ENCODE measurements at regions not wholly inside any gene's neighbourhood (a gene's known extent, or its start where the extent isn't known, plus 50 kb on each side); places are given as distances from the start of the nearest gene placed in this dataset.

GRCh38 chr13:50450279-50450678 lies 393.2 kb downstream of the DLEU7 start:
- Histone ChIP-seq H3K4me3 (no peak overlapping the region), H3K36me3 (no peaks in the 10 kb centered on the region), H3K4me1 (replicated peaks) (no peaks in the 10 kb centered on the region), H3K9me3 (no peaks in the 10 kb centered on the region), H3K27me3 (replicated peaks; ENCODE audit: insufficient read depth) (no peaks in the 10 kb centered on the region), H3K27ac (no peak overlapping the region)
- 86% methylated on average over 2 of the region's 2 CpGs for WGBS
- no peak for DNase-seq (ENCODE audit: low spot score)
- TF ChIP-seq POLR2AphosphoS5 (IDR thresholded peaks at IDR 0.05) (no peak), CTCF (IDR thresholded peaks at IDR 0.05) (no peak), POLR2A (IDR thresholded peaks at IDR 0.05) (no peak)
- intact Hi-C loops (cut with DNase I), result no loop called here

GRCh38 chr13:50451609-50452008 lies 391.9 kb downstream of the DLEU7 start:
- 100% methylated on average over 3 of the region's 3 CpGs for WGBS
- TF ChIP-seq POLR2AphosphoS5 (IDR thresholded peaks at IDR 0.05) (no peak), CTCF (IDR thresholded peaks at IDR 0.05) (no peak), POLR2A (IDR thresholded peaks at IDR 0.05) (no peak)
- intact Hi-C loops (cut with DNase I), result no loop called here
- no peak for DNase-seq (ENCODE audit: low spot score)
- no peaks in the 10 kb centered on the region for H3K27me3 ChIP-seq (replicated peaks; ENCODE audit: insufficient read depth)
- H3K4me1 ChIP-seq (replicated peaks), result no peaks in the 10 kb centered on the region
- H3K27ac ChIP-seq, result no peak overlapping the region
- H3K9me3 ChIP-seq, result no peaks in the 10 kb centered on the region
- H3K36me3 ChIP-seq, result no peaks in the 10 kb centered on the region
- H3K4me3 ChIP-seq, result no peak overlapping the region

GRCh38 chr13:50452028-50452427 lies 391.5 kb downstream of the DLEU7 start:
- WGBS, result 71% methylated on average over 1 of the region's 1 CpG
- H3K27ac ChIP-seq, result no peak overlapping the region
- no peak for DNase-seq (ENCODE audit: low spot score)
- H3K9me3 ChIP-seq, result no peaks in the 10 kb centered on the region
- H3K27me3 ChIP-seq (replicated peaks; ENCODE audit: insufficient read depth), result no peaks in the 10 kb centered on the region
- H3K4me1 ChIP-seq (replicated peaks), result no peaks in the 10 kb centered on the region
- TF ChIP-seq POLR2A (IDR thresholded peaks at IDR 0.05) (no peak), CTCF (IDR thresholded peaks at IDR 0.05) (no peak), POLR2AphosphoS5 (IDR thresholded peaks at IDR 0.05) (no peak)
- intact Hi-C loops (cut with DNase I), result no loop called here
- H3K36me3 ChIP-seq, result no peaks in the 10 kb centered on the region
- no peak overlapping the region for H3K4me3 ChIP-seq

GRCh38 chr13:50452756-50453155 lies 390.7 kb downstream of the DLEU7 start:
- Histone ChIP-seq H3K27ac (no peak overlapping the region), H3K9me3 (no peaks in the 10 kb centered on the region), H3K27me3 (replicated peaks; ENCODE audit: insufficient read depth) (no peaks in the 10 kb centered on the region), H3K4me3 (no peak overlapping the region), H3K36me3 (no peaks in the 10 kb centered on the region), H3K4me1 (replicated peaks) (no peaks in the 10 kb centered on the region)
- no peak for DNase-seq (ENCODE audit: low spot score)
- TF ChIP-seq POLR2AphosphoS5 (IDR thresholded peaks at IDR 0.05) (no peak), POLR2A (IDR thresholded peaks at IDR 0.05) (no peak), CTCF (IDR thresholded peaks at IDR 0.05) (no peak)
- 81% methylated on average over 2 of the region's 2 CpGs for WGBS
- intact Hi-C loops (cut with DNase I), result no loop called here

- no peak overlapping the region for H3K27ac ChIP-seq
- WGBS, result 55% methylated on average over 3 of the region's 3 CpGs
- no peaks in the 10 kb centered on the region for H3K9me3 ChIP-seq
Observed at GRCh38 chr13:50453188-50453587, 390.3 kb downstream of the DLEU7 start.

More at GRCh38 chr13:50453188-50453587, 390.3 kb downstream of the DLEU7 start:
- Histone ChIP-seq H3K36me3 (no peaks in the 10 kb centered on the region), H3K4me3 (no peak overlapping the region), H3K27me3 (replicated peaks; ENCODE audit: insufficient read depth) (no peaks in the 10 kb centered on the region), H3K4me1 (replicated peaks) (no peaks in the 10 kb centered on the region)
- no peak for DNase-seq (ENCODE audit: low spot score)
- intact Hi-C loops (cut with DNase I), result no loop called here
- TF ChIP-seq CTCF (IDR thresholded peaks at IDR 0.05) (no peak), POLR2A (IDR thresholded peaks at IDR 0.05) (no peak), POLR2AphosphoS5 (IDR thresholded peaks at IDR 0.05) (no peak)

Data from prostate gland (tissue), 2 donors.